Lower leg skin (tissue), 4 donors: ENCODE measurements at regions not wholly inside any gene's neighbourhood (a gene's known extent, or its start where the extent isn't known, plus 50 kb on each side); places are given as distances from the start of the nearest gene placed in this dataset.
"Not testable (repeated sequence)": the region's sequence is repeated elsewhere in the genome, so short reads cannot be mapped to it uniquely, and the experiment has no call there.

ENCODE experiments used
- DNase-seq, 2 donors: peaks; one replicate each; pipeline ENCODE4 v3.0.0-alpha.2; 2019; ENCODE audit warnings: low spot score in 2 of 2
- H3K4me3 ChIP-seq: fragments of 200-600 bp; sonication (generic); 2 replicates; pipeline ENCODE4 v1.5.1; 2017; ENCODE audit warnings: mild to moderate bottlenecking, low read depth; ENCODE audit not compliant: poor library complexity, severe bottlenecking
- CTCF ChIP-seq, 3 donors: fragments of 450-650 bp; IDR thresholded peaks; one replicate each; pipeline ENCODE4 v1.5.1; 2016; ENCODE audit warnings: antibody characterized with exemption in 3 of 3, mild to moderate bottlenecking in 3 of 3, moderate library complexity in 2 of 3
- POLR2A ChIP-seq, 2 donors: fragments of 450-650 bp; IDR thresholded peaks; one replicate each; pipeline ENCODE4 v1.6.1; 2016 to 2017; ENCODE audit warnings: antibody characterized with exemption in 2 of 2, mild to moderate bottlenecking in 1 of 2, moderate library complexity in 1 of 2
- WGBS, 2 donors: methylation state at CpG; one replicate each; pipeline ENCODE4 v1.1.5; 2018; 5-methylcytosine and 5-hydroxymethylcytosine counted together
- intact Hi-C: fragments of 100-400 bp; cut with DNase I; formaldehyde crosslinking; loops from one replicate; pipeline ENCODE4 v1.15.0; 2023; ENCODE audit warnings: low total_unique reads

GRCh38 chr5:117379521-117379920 is 804.9 kb upstream of the SEMA6A start:
- WGBS, 2 donors, result 41 to 47% methylated on average over 3 of the region's 3 CpGs
- no peak for DNase-seq
- H3K4me3 ChIP-seq, result no peak overlapping the region
- no peak for TF ChIP-seq CTCF (IDR thresholded peaks at IDR 0.05)
- TF ChIP-seq POLR2A (IDR thresholded peaks at IDR 0.05), result no peak
- intact Hi-C loops, result no loop called here

- no peak for TF ChIP-seq CTCF (IDR thresholded peaks at IDR 0.05)
- no peak for TF ChIP-seq POLR2A (IDR thresholded peaks at IDR 0.05)
- 52 to 54% methylated on average over 2 of the region's 2 CpGs for WGBS, 2 donors
- no peak overlapping the region for H3K4me3 ChIP-seq
- intact Hi-C loops, result no loop called here
- DNase-seq, result no peak
Measured at GRCh38 chr5:117376748-117377147, 802.1 kb upstream of the SEMA6A start.

GRCh38 chr5:117359895-117360294 is 785.3 kb upstream of the SEMA6A start:
- intact Hi-C loops, result no loop called here
- DNase-seq, result no peak
- H3K4me3 ChIP-seq, result no peak overlapping the region
- TF ChIP-seq CTCF (IDR thresholded peaks at IDR 0.05) (no peak), POLR2A (IDR thresholded peaks at IDR 0.05) (no peak)

GRCh38 chr5:117357886-117358285 is 783.3 kb upstream of the SEMA6A start:
- no peak for TF ChIP-seq CTCF (IDR thresholded peaks at IDR 0.05)
- TF ChIP-seq POLR2A (IDR thresholded peaks at IDR 0.05), result no peak
- no peak for DNase-seq
- intact Hi-C loops, result no loop called here
- H3K4me3 ChIP-seq, result no peak overlapping the region
- 59 to 63% methylated on average over 3 of the region's 3 CpGs for WGBS, 2 donors

- 49 to 52% methylated on average over 2 of the region's 2 CpGs for WGBS, 2 donors
- H3K4me3 ChIP-seq, result no peak overlapping the region
- TF ChIP-seq POLR2A (IDR thresholded peaks at IDR 0.05), result no peak
- no peak for TF ChIP-seq CTCF (IDR thresholded peaks at IDR 0.05)
- intact Hi-C loops, result no loop called here
- DNase-seq, result no peak
Measured at GRCh38 chr5:117347280-117347679, 772.7 kb upstream of the SEMA6A start.

GRCh38 chr5:117343726-117344125 is 769.1 kb upstream of the SEMA6A start:
- not testable (repeated sequence) for H3K4me3 ChIP-seq, DNase-seq
- 60 to 72% methylated on average over 9 to 13 of the region's 13 CpGs for WGBS, 2 donors

More at GRCh38 chr5:117343726-117344125, 769.1 kb upstream of the SEMA6A start:
- intact Hi-C loops, result not testable (repeated sequence)
